ENCODE measurements at regions not wholly inside any gene's neighbourhood (a gene's known extent, or its start where the extent isn't known, plus 50 kb on each side); places are given as distances from the start of the nearest gene placed in this dataset.
"Not testable (repeated sequence)": the region's sequence is repeated elsewhere in the genome, so short reads cannot be mapped to it uniquely, and the experiment has no call there.

DNA sequence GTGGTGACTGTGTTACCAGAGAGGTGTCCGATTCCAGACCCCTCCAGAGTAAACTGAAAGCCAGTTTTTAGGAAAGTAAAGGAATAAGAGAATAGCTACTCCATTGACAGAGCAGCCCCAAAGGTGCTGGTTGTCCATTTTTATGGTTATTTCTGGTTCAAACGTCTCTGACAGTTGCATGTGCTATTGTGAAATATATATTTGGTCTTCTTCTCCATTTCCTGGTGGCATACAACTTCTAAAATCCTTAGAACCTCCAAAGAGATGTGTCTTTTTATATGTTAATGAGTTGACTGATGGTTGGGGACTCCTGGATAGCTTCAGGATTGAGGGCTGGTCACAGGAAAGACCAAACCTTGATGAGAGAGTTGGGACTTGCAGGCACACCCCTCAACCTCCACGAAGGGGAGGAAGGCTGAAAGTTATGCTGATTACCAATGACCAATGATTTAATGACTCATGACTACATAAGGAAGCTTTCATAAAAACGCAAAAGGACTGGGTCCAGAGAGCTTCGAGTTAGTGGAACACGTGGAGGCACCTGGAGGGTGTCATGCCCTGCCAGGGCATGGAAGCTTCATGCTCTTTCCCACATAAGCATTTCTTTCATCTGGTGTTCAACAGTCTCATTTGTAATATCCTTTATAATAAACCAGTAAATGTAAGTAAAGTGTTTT, 100.7 kb downstream of the SLC16A1 start:
- no peaks in the 10 kb centered on the region for H3K9me3 ChIP-seq (ENCODE audit: control insufficient read depth, insufficient read depth, low read depth, low read length)
- H3K27me3 ChIP-seq (ENCODE audit: control insufficient read depth, insufficient read depth, low read length) = no peaks in the 10 kb centered on the region
- H3K27ac ChIP-seq (ENCODE audit: insufficient read depth, low read length) = no peak overlapping the region
- TF ChIP-seq, protein P1, sequence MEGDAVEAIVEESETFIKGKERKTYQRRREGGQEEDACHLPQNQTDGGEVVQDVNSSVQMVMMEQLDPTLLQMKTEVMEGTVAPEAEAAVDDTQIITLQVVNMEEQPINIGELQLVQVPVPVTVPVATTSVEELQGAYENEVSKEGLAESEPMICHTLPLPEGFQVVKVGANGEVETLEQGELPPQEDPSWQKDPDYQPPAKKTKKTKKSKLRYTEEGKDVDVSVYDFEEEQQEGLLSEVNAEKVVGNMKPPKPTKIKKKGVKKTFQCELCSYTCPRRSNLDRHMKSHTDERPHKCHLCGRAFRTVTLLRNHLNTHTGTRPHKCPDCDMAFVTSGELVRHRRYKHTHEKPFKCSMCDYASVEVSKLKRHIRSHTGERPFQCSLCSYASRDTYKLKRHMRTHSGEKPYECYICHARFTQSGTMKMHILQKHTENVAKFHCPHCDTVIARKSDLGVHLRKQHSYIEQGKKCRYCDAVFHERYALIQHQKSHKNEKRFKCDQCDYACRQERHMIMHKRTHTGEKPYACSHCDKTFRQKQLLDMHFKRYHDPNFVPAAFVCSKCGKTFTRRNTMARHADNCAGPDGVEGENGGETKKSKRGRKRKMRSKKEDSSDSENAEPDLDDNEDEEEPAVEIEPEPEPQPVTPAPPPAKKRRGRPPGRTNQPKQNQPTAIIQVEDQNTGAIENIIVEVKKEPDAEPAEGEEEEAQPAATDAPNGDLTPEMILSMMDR (conservative IDR thresholded peaks at IDR 0.05 in 1 of 2, IDR thresholded peaks at IDR 0.05 in 1 of 2; ENCODE audit: low read depth in 1 of 2, low read length in 2 of 2) = no peak
- no peak for TF ChIP-seq EZH2 (IDR thresholded peaks at IDR 0.05; ENCODE audit: low read length, missing control alignments)
- peak overlapping the region; percentile 35 for H3K4me2 ChIP-seq (ENCODE audit: extremely low read depth, insufficient read depth, low read length)
- H3K36me3 ChIP-seq (ENCODE audit: control insufficient read depth, insufficient read depth, low read length) = no peaks in the 10 kb centered on the region
- peak overlapping the region in 2 of 4 experiments; percentile 23 to 41 for H3K4me3 ChIP-seq (replicated peaks in 1 of 4; ENCODE audit: control extremely low read depth in 1 of 4, insufficient read depth in 1 of 4, low read depth in 3 of 4, low read length in 4 of 4)
- DNase-seq (ENCODE audit: low read depth in 2 of 2) = no peak
- no peaks in the 10 kb centered on the region for H4K20me1 ChIP-seq (ENCODE audit: control insufficient read depth, extremely low read depth, insufficient read depth, low read length)
- no peak overlapping the region for H3K9ac ChIP-seq (ENCODE audit: insufficient read depth, low read length)
- H3K4me1 ChIP-seq (ENCODE audit: control insufficient read depth, extremely low read depth, insufficient read depth, low read length) = no peaks in the 10 kb centered on the region
- H2AFZ ChIP-seq (ENCODE audit: low read length) = peak overlapping the region; percentile 44
- H3K79me2 ChIP-seq (ENCODE audit: control insufficient read depth, insufficient read depth, low read length) = no peaks in the 10 kb centered on the region

DNA sequence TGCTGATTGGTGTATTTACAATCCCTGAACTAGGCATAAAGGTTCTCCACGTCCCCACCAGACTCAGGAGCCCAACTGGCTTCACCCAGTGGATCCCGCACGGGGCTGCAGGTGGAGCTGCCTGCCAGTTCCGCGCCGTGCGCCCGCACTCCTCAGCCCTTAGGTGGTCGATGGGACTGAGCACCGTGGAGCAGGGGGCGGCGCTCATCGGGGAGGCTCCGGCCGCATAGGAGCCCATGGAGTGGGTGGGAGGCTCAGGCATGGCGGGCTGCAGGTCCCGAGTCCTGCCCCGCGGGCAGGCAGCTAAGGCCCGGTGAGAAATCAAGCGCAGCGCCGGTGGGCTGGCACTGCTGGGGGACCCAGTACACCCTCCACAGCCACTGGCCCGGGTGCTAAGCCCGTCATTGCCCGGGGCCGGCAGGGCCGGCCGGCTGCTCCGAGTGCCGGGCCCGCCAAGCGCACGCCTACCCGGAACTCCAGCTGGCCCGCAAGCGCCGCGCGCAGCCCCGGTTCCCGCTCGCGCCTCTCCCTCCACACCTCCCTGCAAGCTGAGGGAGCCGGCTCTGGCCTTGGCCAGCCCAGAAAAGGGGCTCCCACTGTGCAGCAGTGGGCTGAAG, 101.5 kb downstream of the SLC16A1 start:
- H3K9ac ChIP-seq (ENCODE audit: insufficient read depth, low read length); H3K36me3 ChIP-seq (ENCODE audit: control insufficient read depth, insufficient read depth, low read length); H3K79me2 ChIP-seq (ENCODE audit: control insufficient read depth, insufficient read depth, low read length); DNase-seq (ENCODE audit: low read depth in 2 of 2); H4K20me1 ChIP-seq (ENCODE audit: control insufficient read depth, extremely low read depth, insufficient read depth, low read length); H3K27ac ChIP-seq (ENCODE audit: insufficient read depth, low read length); H3K4me1 ChIP-seq (ENCODE audit: control insufficient read depth, extremely low read depth, insufficient read depth, low read length); H3K9me3 ChIP-seq (ENCODE audit: control insufficient read depth, insufficient read depth, low read depth, low read length); H3K27me3 ChIP-seq (ENCODE audit: control insufficient read depth, insufficient read depth, low read length): not testable (repeated sequence)
- H2AFZ ChIP-seq (ENCODE audit: low read length) = peak overlapping the region; percentile 44
- peak overlapping the region in 2 of 4 experiments; percentile 23 to 41 for H3K4me3 ChIP-seq (replicated peaks in 1 of 4; ENCODE audit: control extremely low read depth in 1 of 4, insufficient read depth in 1 of 4, low read depth in 3 of 4, low read length in 4 of 4)
- peak overlapping the region; percentile 35 for H3K4me2 ChIP-seq (ENCODE audit: extremely low read depth, insufficient read depth, low read length)

DNA sequence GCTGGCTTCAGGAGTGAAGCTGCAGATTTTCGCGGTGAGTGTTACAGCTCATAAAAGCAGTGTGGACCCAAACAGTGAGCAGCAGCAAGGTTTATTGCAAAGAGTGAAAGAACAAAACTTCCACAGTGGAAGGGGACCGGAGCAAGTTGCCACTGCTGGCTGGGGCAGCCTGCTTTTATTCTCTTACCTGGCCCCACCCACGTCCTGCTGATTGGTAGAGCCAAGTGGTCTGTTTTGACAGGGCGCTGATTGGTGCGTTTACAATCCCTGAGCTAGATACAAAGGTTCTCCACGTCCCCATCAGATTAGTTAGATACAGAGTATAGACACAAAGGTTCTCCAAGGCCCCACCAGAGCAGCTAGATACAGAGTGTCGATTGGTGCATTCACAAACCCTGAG, 102.1 kb downstream of the SLC16A1 start:
- not testable (repeated sequence) for DNase-seq (ENCODE audit: low read depth in 2 of 2); H3K9ac ChIP-seq (ENCODE audit: insufficient read depth, low read length); H4K20me1 ChIP-seq (ENCODE audit: control insufficient read depth, extremely low read depth, insufficient read depth, low read length); H3K27ac ChIP-seq (ENCODE audit: insufficient read depth, low read length); H3K4me1 ChIP-seq (ENCODE audit: control insufficient read depth, extremely low read depth, insufficient read depth, low read length); H3K79me2 ChIP-seq (ENCODE audit: control insufficient read depth, insufficient read depth, low read length); H3K4me3 ChIP-seq (replicated peaks in 1 of 4; ENCODE audit: control extremely low read depth in 1 of 4, insufficient read depth in 1 of 4, low read depth in 3 of 4, low read length in 4 of 4); H3K9me3 ChIP-seq (ENCODE audit: control insufficient read depth, insufficient read depth, low read depth, low read length); H3K4me2 ChIP-seq (ENCODE audit: extremely low read depth, insufficient read depth, low read length); H2AFZ ChIP-seq (ENCODE audit: low read length); H3K27me3 ChIP-seq (ENCODE audit: control insufficient read depth, insufficient read depth, low read length); H3K36me3 ChIP-seq (ENCODE audit: control insufficient read depth, insufficient read depth, low read length)

DNA sequence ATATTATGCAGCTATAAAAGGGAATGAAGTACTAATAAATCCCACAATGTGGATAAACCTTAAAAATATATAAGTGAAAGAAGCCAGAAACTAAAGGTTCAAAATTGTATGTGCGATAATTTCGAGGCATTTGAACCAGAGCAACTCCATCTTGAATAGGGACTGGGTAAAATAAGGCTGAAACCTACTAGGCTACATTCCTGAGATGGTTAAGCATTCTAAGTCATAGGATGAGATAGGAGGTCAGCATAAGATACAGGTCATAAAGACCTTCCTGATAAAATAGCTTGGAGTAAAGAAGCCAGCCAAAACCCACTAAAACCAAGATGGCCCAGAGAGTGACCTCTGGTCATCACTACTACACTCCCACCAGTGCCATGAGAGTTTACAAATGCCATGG, 103.1 kb downstream of the SLC16A1 start:
- H3K27me3 ChIP-seq (ENCODE audit: control insufficient read depth, insufficient read depth, low read length) = no peaks in the 10 kb centered on the region
- no peaks in the 10 kb centered on the region for H3K9me3 ChIP-seq (ENCODE audit: control insufficient read depth, insufficient read depth, low read depth, low read length)
- no peak overlapping the region for H3K9ac ChIP-seq (ENCODE audit: insufficient read depth, low read length)
- H3K4me2 ChIP-seq (ENCODE audit: extremely low read depth, insufficient read depth, low read length) = no peak overlapping the region
- no peaks in the 10 kb centered on the region for H3K4me1 ChIP-seq (ENCODE audit: control insufficient read depth, extremely low read depth, insufficient read depth, low read length)
- H3K79me2 ChIP-seq (ENCODE audit: control insufficient read depth, insufficient read depth, low read length) = no peaks in the 10 kb centered on the region
- no peaks in the 10 kb centered on the region for H3K36me3 ChIP-seq (ENCODE audit: control insufficient read depth, insufficient read depth, low read length)
- no peaks in the 10 kb centered on the region for H4K20me1 ChIP-seq (ENCODE audit: control insufficient read depth, extremely low read depth, insufficient read depth, low read length)
- no peak for DNase-seq (ENCODE audit: low read depth in 2 of 2)
- no peak overlapping the region for H3K27ac ChIP-seq (ENCODE audit: insufficient read depth, low read length)
- H2AFZ ChIP-seq (ENCODE audit: low read length) = no peak overlapping the region
- no peak overlapping the region for H3K4me3 ChIP-seq (replicated peaks in 1 of 4; ENCODE audit: control extremely low read depth in 1 of 4, insufficient read depth in 1 of 4, low read depth in 3 of 4, low read length in 4 of 4)
- no peak for TF ChIP-seq EZH2 (IDR thresholded peaks at IDR 0.05; ENCODE audit: low read length, missing control alignments)
- TF ChIP-seq, protein P1 (conservative IDR thresholded peaks at IDR 0.05 in 1 of 2, IDR thresholded peaks at IDR 0.05 in 1 of 2; ENCODE audit: low read depth in 1 of 2, low read length in 2 of 2) = no peak
